HG02885 (cell line): ENCODE measurements at regions not wholly inside any gene's neighbourhood (a gene's known extent, or its start where the extent isn't known, plus 50 kb on each side); places are given as distances from the start of the nearest gene placed in this dataset.

Source experiments
- ATAC-seq: cut with Tn5 transposase; IDR thresholded peaks from one replicate; pipeline ENCODE4 v1.9.1; 2021; ENCODE audit warnings: mild to moderate bottlenecking; ENCODE audit not compliant: unreplicated experiment, poor library complexity

GRCh38 chr6:132007474-132008190 is 56.5 kb upstream of the CCN2 start:
- no peak for ATAC-seq

GRCh38 chr6:132005178-132005577 is 54.0 kb upstream of the CCN2 start:
- no peak for ATAC-seq

- no peak for ATAC-seq
Observed at GRCh38 chr6:132004668-132005067, 53.5 kb upstream of the CCN2 start.

DNA sequence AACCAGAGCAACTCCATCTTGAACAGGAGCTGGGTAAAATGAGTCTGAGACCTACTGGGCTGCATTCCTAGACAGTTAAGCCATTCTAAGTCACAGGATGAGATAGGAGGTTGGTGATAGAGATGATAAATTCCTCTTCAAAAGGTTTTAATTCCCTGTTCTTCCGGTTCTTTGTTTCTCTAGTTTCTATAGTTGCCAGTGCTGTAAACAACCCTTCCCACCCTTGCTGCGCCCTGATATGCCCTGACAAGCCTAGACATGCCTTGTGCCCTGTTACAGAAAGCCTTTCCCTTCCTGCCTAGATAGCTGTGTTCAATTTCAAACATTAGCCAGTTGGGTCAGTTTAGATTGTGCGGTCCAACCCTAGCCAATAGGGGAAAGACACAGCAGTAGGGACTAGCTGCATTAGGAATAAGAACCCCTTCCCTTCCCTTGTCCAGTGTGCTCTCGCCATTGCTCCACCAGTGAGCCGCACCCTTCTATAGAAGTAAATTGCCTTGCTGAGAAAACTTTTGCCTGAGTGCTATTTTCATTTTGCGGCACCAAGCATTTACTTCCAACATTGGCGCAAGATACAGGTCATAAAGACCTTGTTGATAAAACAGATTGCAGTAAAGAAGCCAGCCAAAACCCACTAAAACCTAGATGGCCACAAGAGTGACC is 52.5 kb upstream of the CCN2 start:
- no peak for ATAC-seq
